MM.1S (cell line): ENCODE measurements at regions not wholly inside any gene's neighbourhood (a gene's known extent, or its start where the extent isn't known, plus 50 kb on each side); places are given as distances from the start of the nearest gene placed in this dataset.

ENCODE experiments used
- DNase-seq: peaks from one replicate; pipeline ENCODE4 v3.0.0-alpha.2; 2015
- H2AFZ ChIP-seq: fragments of 300-600 bp; sonication (generic); 2 replicates; pipeline ENCODE4 v1.6.0; 2016; ENCODE audit warnings: antibody characterized with exemption, low read length
- H3F3A ChIP-seq: fragments of 300-600 bp; sonication (generic); 2 replicates; pipeline ENCODE4 v1.6.1; 2016; ENCODE audit warnings: mild to moderate bottlenecking, antibody characterized with exemption, low read length, moderate library complexity, mixed read lengths; ENCODE audit not compliant: insufficient read depth
- H3K27ac ChIP-seq: fragments of 300-600 bp; sonication (generic); 2 replicates; pipeline ENCODE4 v1.5.1; 2016; ENCODE audit warnings: mild to moderate bottlenecking, low read length
- H3K27me3 ChIP-seq: fragments of 300-600 bp; sonication (generic); replicated peaks from 2 replicates; pipeline ENCODE4 v1.6.0; 2016; ENCODE audit warnings: low read length; ENCODE audit not compliant: insufficient read depth
- H3K36me3 ChIP-seq: fragments of 300-600 bp; sonication (generic); replicated peaks from 2 replicates; pipeline ENCODE4 v1.6.1; 2016; ENCODE audit warnings: mild to moderate bottlenecking, low read length, mixed read lengths; ENCODE audit not compliant: insufficient read depth
- H3K4me1 ChIP-seq: fragments of 300-600 bp; sonication (generic); 2 replicates; pipeline ENCODE4 v1.6.1; 2016; ENCODE audit warnings: low read length, mixed read lengths
- H3K4me2 ChIP-seq: fragments of 300-600 bp; sonication (generic); 2 replicates; pipeline ENCODE4 v1.6.0; 2016; ENCODE audit warnings: low read depth, low read length
- H3K4me3 ChIP-seq: fragments of 300-600 bp; sonication (generic); 2 replicates; pipeline ENCODE4 v1.5.1; 2016; ENCODE audit warnings: low read length, mixed read lengths
- H3K79me2 ChIP-seq: fragments of 300-600 bp; sonication (generic); 2 replicates; pipeline ENCODE4 v1.6.1; 2016; ENCODE audit warnings: mixed run types, low read length, mixed read lengths
- H3K9ac ChIP-seq: fragments of 300-600 bp; sonication (generic); 2 replicates; pipeline ENCODE4 v1.6.1; 2016; ENCODE audit warnings: low read length, mixed read lengths
- H3K9me2 ChIP-seq: fragments of 300-600 bp; sonication (generic); replicated peaks from 2 replicates; pipeline ENCODE4 v1.6.1; 2016; ENCODE audit warnings: mild to moderate bottlenecking, low read length, mixed read lengths; ENCODE audit not compliant: insufficient read depth
- H3K9me3 ChIP-seq: fragments of 300-600 bp; sonication (generic); replicated peaks from 2 replicates; pipeline ENCODE4 v1.6.1; 2016; ENCODE audit warnings: mild to moderate bottlenecking, low read length, mixed read lengths; ENCODE audit not compliant: insufficient read depth
- H4K20me1 ChIP-seq: fragments of 300-600 bp; sonication (generic); 2 replicates; pipeline ENCODE4 v1.6.1; 2016; ENCODE audit warnings: mild to moderate bottlenecking, low read length, moderate library complexity, mixed read lengths; ENCODE audit not compliant: insufficient read depth
- EZH2 ChIP-seq: fragments of 300-600 bp; sonication (generic); optimal IDR thresholded peaks from 2 replicates; pipeline ENCODE3; 2017; ENCODE audit warnings: low read depth, mild to moderate bottlenecking, antibody characterized with exemption, low read length, mixed read lengths
- EZH2phosphoT487 ChIP-seq: fragments of 300-600 bp; sonication (generic); IDR thresholded peaks from 2 replicates; pipeline ENCODE4 v1.6.1; 2018; ENCODE audit warnings: antibody characterized with exemption, low read length
- TF ChIP-seq, protein P1 (sequence below): fragments of 300-600 bp; sonication (generic); IDR thresholded peaks from 2 replicates; pipeline ENCODE4 v1.5.1; 2016; ENCODE audit warnings: antibody characterized with exemption, low read length, mixed read lengths

DNA sequence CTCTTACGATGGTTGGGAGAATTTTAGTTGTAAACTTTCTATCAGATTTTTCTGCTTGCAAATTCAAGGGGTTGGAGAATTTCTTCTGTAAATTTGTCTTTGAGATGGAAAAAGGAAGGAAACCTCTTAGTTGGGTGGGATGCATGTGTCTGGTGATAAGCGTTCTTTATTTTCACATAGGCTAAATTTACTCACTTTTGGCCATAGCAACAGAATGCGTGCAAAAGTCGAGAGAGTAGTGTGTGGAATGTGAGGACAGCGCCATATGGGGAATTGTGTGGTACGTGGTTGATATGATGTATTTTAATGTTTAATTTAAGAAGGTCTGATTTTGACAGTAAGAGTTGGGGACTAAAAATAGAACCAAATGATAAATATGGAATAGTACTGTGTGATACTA is 282.2 kb downstream of the TAF11L14 start:
- no peaks in the 10 kb centered on the region for H3K79me2 ChIP-seq
- H3K9ac ChIP-seq, result no peak overlapping the region
- no peaks in the 10 kb centered on the region for H3K27me3 ChIP-seq
- H2AFZ ChIP-seq, result no peak overlapping the region
- peaks cover 20% of the 10 kb centered on the region for H3K4me1 ChIP-seq
- H3K27ac ChIP-seq, result no peak overlapping the region
- H3K36me3 ChIP-seq, result no peaks in the 10 kb centered on the region
- no peaks in the 10 kb centered on the region for H4K20me1 ChIP-seq
- no peak overlapping the region for H3K4me3 ChIP-seq
- TF ChIP-seq EZH2 (no peak), EZH2phosphoT487 (no peak)
- TF ChIP-seq, protein P1, sequence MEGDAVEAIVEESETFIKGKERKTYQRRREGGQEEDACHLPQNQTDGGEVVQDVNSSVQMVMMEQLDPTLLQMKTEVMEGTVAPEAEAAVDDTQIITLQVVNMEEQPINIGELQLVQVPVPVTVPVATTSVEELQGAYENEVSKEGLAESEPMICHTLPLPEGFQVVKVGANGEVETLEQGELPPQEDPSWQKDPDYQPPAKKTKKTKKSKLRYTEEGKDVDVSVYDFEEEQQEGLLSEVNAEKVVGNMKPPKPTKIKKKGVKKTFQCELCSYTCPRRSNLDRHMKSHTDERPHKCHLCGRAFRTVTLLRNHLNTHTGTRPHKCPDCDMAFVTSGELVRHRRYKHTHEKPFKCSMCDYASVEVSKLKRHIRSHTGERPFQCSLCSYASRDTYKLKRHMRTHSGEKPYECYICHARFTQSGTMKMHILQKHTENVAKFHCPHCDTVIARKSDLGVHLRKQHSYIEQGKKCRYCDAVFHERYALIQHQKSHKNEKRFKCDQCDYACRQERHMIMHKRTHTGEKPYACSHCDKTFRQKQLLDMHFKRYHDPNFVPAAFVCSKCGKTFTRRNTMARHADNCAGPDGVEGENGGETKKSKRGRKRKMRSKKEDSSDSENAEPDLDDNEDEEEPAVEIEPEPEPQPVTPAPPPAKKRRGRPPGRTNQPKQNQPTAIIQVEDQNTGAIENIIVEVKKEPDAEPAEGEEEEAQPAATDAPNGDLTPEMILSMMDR, result no peak
- peaks cover 20% of the 10 kb centered on the region for H3F3A ChIP-seq
- no peaks in the 10 kb centered on the region for H3K9me2 ChIP-seq
- no peaks in the 10 kb centered on the region for H3K9me3 ChIP-seq
- DNase-seq, result no peak
- H3K4me2 ChIP-seq, result no peak overlapping the region

DNA sequence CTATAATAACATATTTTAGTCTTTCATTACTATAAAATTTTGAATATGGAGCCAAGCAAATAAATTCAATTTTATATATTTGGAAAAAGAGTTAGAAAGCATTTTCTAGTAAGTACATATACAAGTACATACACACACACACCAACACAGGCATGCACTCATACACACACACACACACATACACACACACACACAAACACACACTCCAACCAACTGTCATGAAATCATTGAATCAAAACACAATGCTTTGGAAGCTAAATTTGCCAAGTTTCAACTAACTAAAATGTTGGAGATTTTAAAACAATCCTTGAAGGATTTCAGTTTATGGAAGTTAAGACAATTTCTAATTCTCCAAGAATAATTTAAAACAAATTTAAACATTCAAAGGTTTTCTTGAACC is 283.2 kb downstream of the TAF11L14 start:
- Histone ChIP-seq H3K4me1 (peaks cover 18% of the 10 kb centered on the region), H3K79me2 (no peaks in the 10 kb centered on the region), H4K20me1 (no peaks in the 10 kb centered on the region), H3K4me2 (no peak overlapping the region), H3F3A (peaks cover 19% of the 10 kb centered on the region), H2AFZ (no peak overlapping the region), H3K9ac (no peak overlapping the region), H3K27me3 (no peaks in the 10 kb centered on the region), H3K36me3 (no peaks in the 10 kb centered on the region), H3K4me3 (no peak overlapping the region), H3K27ac (no peak overlapping the region), H3K9me3 (no peaks in the 10 kb centered on the region), H3K9me2 (no peaks in the 10 kb centered on the region)
- TF ChIP-seq EZH2phosphoT487 (no peak), EZH2 (no peak)
- TF ChIP-seq, protein P1, result no peak
- no peak for DNase-seq

DNA sequence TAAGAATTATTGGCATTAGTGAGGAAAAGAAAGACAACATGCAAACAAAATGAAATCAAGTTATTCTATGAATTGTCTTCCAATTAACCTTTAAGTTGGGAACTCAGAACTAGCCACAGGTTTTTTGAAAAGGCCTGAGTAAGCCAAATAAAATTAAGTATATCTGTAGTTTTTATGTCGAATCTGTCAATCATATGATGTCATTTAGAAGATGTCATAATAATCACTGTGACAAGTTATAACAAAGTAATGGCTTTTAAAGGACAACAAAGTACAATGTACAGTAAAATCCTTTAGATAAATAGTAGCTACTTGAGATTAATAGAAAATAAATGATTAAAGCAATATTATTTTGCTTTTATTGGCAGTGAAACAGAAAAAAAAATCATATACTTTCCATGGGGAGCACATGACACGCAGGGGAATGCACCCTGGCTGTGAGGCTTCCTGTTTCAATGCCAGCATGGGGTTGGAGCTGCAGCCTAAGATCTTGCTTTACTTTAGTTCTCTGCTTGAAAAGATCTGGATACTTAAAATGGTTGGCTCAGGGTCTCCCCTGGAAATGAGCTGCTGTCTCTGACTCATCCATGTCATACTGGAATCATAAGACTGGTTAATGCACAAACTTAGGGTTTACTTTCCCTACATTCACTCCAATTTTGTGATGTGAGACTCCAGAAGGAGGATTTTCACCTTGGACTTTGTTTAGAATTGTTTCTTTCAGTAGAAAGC is 284.3 kb downstream of the TAF11L14 start:
- DNase-seq, result no peak
- H2AFZ ChIP-seq, result no peak overlapping the region

More for the DNA sequence above, 284.3 kb downstream of the TAF11L14 start:
- H3K4me3 ChIP-seq, result no peak overlapping the region
- H3K79me2 ChIP-seq, result no peaks in the 10 kb centered on the region
- H3K4me1 ChIP-seq, result peaks cover 12% of the 10 kb centered on the region; the same call in 1 of the 2 replicates
- H3K4me2 ChIP-seq, result no peak overlapping the region
- H3K27me3 ChIP-seq, result no peaks in the 10 kb centered on the region
- H3K9ac ChIP-seq, result no peak overlapping the region
- no peaks in the 10 kb centered on the region for H3K9me2 ChIP-seq
- no peaks in the 10 kb centered on the region for H3K9me3 ChIP-seq
- no peaks in the 10 kb centered on the region for H3K36me3 ChIP-seq
- no peaks in the 10 kb centered on the region for H4K20me1 ChIP-seq
- peaks cover 8% of the 10 kb centered on the region for H3F3A ChIP-seq
- TF ChIP-seq EZH2phosphoT487, result no peak
- TF ChIP-seq, protein P1, result no peak
- no peak for TF ChIP-seq EZH2
- no peak overlapping the region for H3K27ac ChIP-seq
